ENCODE measurements at regions not wholly inside any gene's neighbourhood (a gene's known extent, or its start where the extent isn't known, plus 50 kb on each side); places are given as distances from the start of the nearest gene placed in this dataset.

- no peak for TF ChIP-seq CTCF (conservative IDR thresholded peaks at IDR 0.05)
- no peak for TF ChIP-seq ZFX (IDR thresholded peaks at IDR 0.05)
Measured at GRCh38 chr15:68500363-68501258, 68.6 kb upstream of the ITGA11 start.
